ENCODE measurements at regions not wholly inside any gene's neighbourhood (a gene's known extent, or its start where the extent isn't known, plus 50 kb on each side); places are given as distances from the start of the nearest gene placed in this dataset.

- Histone ChIP-seq H3K9me3 (no peaks in the 10 kb centered on the region), H3K4me3 (no peak overlapping the region), H3K36me3 (ENCODE audit: insufficient read depth in 1 of 2, low read depth in 1 of 2) (no peaks in the 10 kb centered on the region), H3K4me1 (peaks cover 21% of the 10 kb centered on the region), H3K27ac (no peak overlapping the region), H3K27me3 (ENCODE audit: insufficient read depth in 3 of 3, low read length in 2 of 3) (no peaks in the 10 kb centered on the region)
- intact Hi-C loops (cut with DNase I), result loop anchor here in 1 of 2 donors (5.0 kb wide), 1 partner anchor 411 kb away; no protein-coding TSS in a partner anchor
- TF ChIP-seq CTCF (IDR thresholded peaks at IDR 0.05), result no peak
- WGBS, 3 donors, result 69 to 83% (median 77%) methylated on average over 7 of the region's 7 CpGs
- DNase-seq (no peak), ATAC-seq (no peak)
These were observed 166.1 kb upstream of the TNFAIP3 start for GRCh38 chr6:137700751-137701477.

- Histone ChIP-seq H3K9me3 (no peaks in the 10 kb centered on the region), H3K27ac (peak overlapping the region; percentile 80), H3K36me3 (ENCODE audit: insufficient read depth in 1 of 2, low read depth in 1 of 2) (no peaks in the 10 kb centered on the region), H3K4me3 (no peak overlapping the region), H3K27me3 (ENCODE audit: insufficient read depth in 3 of 3, low read length in 2 of 3) (no peaks in the 10 kb centered on the region), H3K4me1 (peaks cover 21% of the 10 kb centered on the region)
- no peak for TF ChIP-seq CTCF (IDR thresholded peaks at IDR 0.05)
- no peak for DNase-seq
- 53 to 89% (median 61%) methylated on average over 2 of the region's 2 CpGs for WGBS, 3 donors
- intact Hi-C loops (cut with DNase I), result loop anchor here in 1 of 2 donors (5.0 kb wide), 1 partner anchor 410 kb away; no protein-coding TSS in a partner anchor
- no peak for ATAC-seq
These were observed 165.1 kb upstream of the TNFAIP3 start for GRCh38 chr6:137701942-137702341.

GRCh38 chr6:137702791-137703424, 164.2 kb upstream of the TNFAIP3 start:
- Histone ChIP-seq H3K9me3 (no peaks in the 10 kb centered on the region), H3K36me3 (ENCODE audit: insufficient read depth in 1 of 2, low read depth in 1 of 2) (no peaks in the 10 kb centered on the region), H3K4me1 (peaks cover 21% of the 10 kb centered on the region), H3K4me3 (no peak overlapping the region), H3K27me3 (ENCODE audit: insufficient read depth in 3 of 3, low read length in 2 of 3) (no peaks in the 10 kb centered on the region), H3K27ac (peak overlapping the region; percentile 80)
- DNase-seq, result no peak
- peak; percentile 23 for TF ChIP-seq CTCF (IDR thresholded peaks at IDR 0.05)
- ATAC-seq, result peak; percentile 66 to 94 (median 91)
- 45 to 85% (median 58%) methylated on average over 1 of the region's 1 CpG for WGBS, 3 donors
- intact Hi-C loops (cut with DNase I), result loop anchor here in 1 of 2 donors (5.0 kb wide), 1 partner anchor 409 kb away; no protein-coding TSS in a partner anchor

- no peaks in the 10 kb centered on the region for H3K9me3 ChIP-seq
- H3K4me3 ChIP-seq, result no peak overlapping the region
- H3K36me3 ChIP-seq (ENCODE audit: insufficient read depth in 1 of 2, low read depth in 1 of 2), result no peaks in the 10 kb centered on the region
- peaks cover 24% of the 10 kb centered on the region for H3K4me1 ChIP-seq
- ATAC-seq (no peak), DNase-seq (no peak)
- TF ChIP-seq CTCF (IDR thresholded peaks at IDR 0.05), result no peak
- 53 to 65% (median 54%) methylated on average over 5 of the region's 5 CpGs for WGBS, 3 donors
- intact Hi-C loops (cut with DNase I), result loop anchor here (5.0 kb wide), 6 partner anchors 98 to 408 kb away; partner anchors contain the start of gene PERP (in 1 of the 2)
- no peak overlapping the region for H3K27ac ChIP-seq
- no peaks in the 10 kb centered on the region for H3K27me3 ChIP-seq (ENCODE audit: insufficient read depth in 3 of 3, low read length in 2 of 3)
These were observed 162.3 kb upstream of the TNFAIP3 start for GRCh38 chr6:137704802-137705159.

Measured in psoas muscle (tissue), 7 donors.